ENCODE measurements at regions not wholly inside any gene's neighbourhood (a gene's known extent, or its start where the extent isn't known, plus 50 kb on each side); places are given as distances from the start of the nearest gene placed in this dataset.

GRCh38 chr10:118181021-118181420 is 134.3 kb upstream of the RAB11FIP2 start:
- no peak for DNase-seq (ENCODE audit: low read depth in 2 of 2)

DNA sequence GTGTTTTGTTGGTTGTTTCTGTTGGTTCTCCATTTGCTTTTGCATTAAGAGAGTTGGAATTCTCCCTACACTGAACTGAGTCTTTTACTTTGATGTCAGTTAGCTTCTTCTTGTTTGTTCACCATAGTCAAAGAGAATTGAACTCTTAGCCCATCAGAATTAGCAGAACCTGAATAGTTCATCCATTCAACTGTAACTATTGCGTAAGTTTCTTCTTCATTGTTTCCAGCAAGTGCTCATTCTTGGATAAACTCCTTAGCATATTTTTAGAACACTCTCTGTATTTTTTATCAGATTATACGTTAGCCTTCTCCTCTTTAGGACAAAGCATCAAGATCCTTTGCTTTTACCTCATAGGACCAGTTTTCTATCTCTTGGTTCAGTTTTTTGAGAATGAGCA is 128.4 kb upstream of the RAB11FIP2 start:
- no peak for DNase-seq (ENCODE audit: low read depth in 2 of 2)

DNA sequence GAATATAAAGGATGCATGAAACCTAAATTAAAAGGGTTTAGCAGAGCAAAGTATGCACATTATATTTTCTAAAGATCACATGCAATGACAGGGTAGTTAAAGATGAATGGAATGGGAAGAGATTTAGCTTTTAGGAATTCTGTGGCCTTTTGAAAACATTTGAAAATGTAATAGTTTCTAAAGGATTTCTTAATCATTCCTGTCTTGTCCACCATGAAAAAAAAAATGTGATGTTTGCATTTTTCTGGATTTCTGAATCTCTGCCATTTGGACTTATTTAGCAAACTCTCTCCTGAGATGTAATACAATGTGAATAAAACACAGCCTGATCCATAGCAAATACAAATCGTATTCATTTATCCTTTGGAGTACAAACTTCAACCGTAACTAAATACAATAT is 126.6 kb upstream of the RAB11FIP2 start:
- DNase-seq (ENCODE audit: low read depth in 2 of 2) = no peak

GRCh38 chr10:118171861-118172260 is 125.1 kb upstream of the RAB11FIP2 start:
- DNase-seq (ENCODE audit: low read depth in 2 of 2) = no peak

- DNase-seq (ENCODE audit: low read depth in 2 of 2) = no peak
These were observed 120.4 kb upstream of the RAB11FIP2 start for GRCh38 chr10:118167056-118167700.

- no peak for DNase-seq (ENCODE audit: low read depth in 2 of 2)
These were observed 116.5 kb upstream of the RAB11FIP2 start for GRCh38 chr10:118163217-118163616.

GRCh38 chr10:118161461-118162246 is 114.9 kb upstream of the RAB11FIP2 start:
- no peak for DNase-seq (ENCODE audit: low read depth in 2 of 2)

DNA sequence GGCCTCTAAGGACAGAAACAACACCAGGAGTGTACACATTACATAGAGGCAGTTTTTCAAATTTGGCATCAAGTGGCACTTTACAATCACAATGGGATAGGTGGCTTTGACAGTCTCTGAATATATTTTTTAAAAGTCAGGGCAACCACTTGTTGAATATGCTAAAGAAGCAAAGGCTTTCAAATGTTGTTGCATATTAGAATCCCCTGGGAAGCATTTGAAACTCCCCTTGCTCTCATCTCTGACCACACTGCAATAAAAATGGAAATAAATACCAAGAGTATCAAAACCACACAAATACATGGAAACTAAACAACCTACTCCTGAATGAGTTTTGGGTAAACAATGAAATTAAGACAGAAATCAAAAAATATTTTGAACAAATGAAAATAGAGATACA is 106.5 kb upstream of the RAB11FIP2 start:
- DNase-seq (ENCODE audit: low read depth in 2 of 2) = no peak

GRCh38 chr10:118151461-118151860 is 104.7 kb upstream of the RAB11FIP2 start:
- DNase-seq (ENCODE audit: low read depth in 2 of 2) = no peak

DNA sequence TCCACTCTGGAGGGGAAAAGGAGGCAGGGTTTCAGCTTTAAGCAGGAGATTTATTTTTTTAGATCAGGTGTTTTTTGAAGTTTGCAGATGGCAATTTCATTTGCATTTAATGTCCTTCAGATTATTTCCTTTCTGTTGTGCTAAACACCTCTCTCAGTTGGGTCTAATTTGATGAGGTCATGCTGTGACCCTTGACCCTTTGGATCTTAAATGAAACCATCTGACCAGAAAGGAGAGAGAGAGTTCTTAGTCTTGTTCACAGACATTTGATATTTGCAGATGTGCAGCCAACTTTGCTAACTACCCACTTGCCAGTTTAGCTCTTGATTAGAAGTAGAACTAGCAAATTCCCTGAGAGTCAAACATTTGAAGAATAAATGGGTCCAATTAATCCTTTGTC is 101.5 kb upstream of the RAB11FIP2 start:
- no peak for DNase-seq (ENCODE audit: low read depth in 2 of 2)

DNA sequence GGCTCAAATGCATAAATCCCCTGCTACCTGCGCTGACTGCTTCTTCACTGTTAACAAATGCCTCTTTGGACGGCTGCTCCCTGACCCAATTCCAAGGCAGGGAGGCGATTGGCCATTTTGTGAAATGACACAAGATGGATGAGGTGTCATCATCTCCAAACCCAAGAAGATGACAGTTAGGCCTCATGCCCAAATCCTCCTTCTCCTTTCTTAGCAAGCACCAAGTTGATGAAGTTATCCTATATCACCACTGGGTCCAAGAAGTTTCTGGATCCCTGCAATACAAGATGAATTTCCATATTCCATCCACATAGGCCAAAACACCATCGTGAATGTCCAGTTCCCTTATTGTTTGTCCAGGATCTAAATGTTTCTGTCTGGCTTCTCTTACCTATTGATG is 98.5 kb upstream of the RAB11FIP2 start:
- no peak for DNase-seq (ENCODE audit: low read depth in 2 of 2)

- DNase-seq (ENCODE audit: low read depth in 2 of 2) = no peak
These were observed 94.7 kb upstream of the RAB11FIP2 start for GRCh38 chr10:118141471-118141870.

- no peak for DNase-seq (ENCODE audit: low read depth in 2 of 2)
These were observed 92.6 kb upstream of the RAB11FIP2 start for GRCh38 chr10:118139321-118139720.

DNA sequence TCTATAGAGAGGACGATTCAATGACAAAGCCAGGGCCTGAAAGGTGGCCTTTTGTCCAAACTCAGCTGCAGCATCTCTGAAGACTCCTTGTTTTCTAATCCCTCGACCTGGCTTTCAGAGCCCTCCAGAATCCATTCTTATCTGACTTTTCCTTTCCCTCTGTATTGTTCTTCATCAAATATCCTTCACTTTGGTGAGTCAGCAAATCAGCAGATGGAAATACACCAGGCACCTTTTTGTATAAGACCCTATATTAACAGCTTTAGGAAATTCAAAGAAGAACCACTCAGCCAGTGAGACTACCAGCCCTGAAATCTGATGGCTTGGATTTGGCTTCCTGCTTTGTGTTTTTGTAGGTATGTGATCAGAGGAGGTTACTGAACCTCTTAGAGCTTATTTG is 81.9 kb upstream of the RAB11FIP2 start:
- no peak for DNase-seq (ENCODE audit: low read depth in 2 of 2)

GRCh38 chr10:118118716-118119115 is 72.0 kb upstream of the RAB11FIP2 start:
- no peak for DNase-seq (ENCODE audit: low read depth in 2 of 2)

GRCh38 chr10:118116715-118117449 is 70.1 kb upstream of the RAB11FIP2 start:
- DNase-seq (ENCODE audit: low read depth in 2 of 2) = no peak

DNA sequence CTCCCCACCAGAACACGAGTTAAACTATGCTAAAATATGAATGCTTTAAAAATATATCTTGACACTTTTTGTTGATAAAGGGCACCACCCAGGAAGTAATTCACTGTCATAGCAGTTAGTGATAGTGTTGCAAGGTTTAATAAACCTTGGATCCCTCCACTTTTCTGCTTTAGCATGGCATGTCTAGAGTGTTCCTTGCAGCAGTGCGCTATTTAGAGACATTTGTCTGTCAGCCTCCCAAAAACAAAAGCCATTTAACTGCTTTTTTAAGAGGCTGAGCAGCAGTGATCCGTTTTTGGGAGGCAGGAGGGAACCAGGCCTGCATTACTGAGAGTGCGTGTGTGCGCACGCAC is 69.6 kb upstream of the RAB11FIP2 start:
- DNase-seq (ENCODE audit: low read depth in 2 of 2) = no peak

GRCh38 chr10:118115701-118116100 is 69.0 kb upstream of the RAB11FIP2 start:
- no peak for DNase-seq (ENCODE audit: low read depth in 2 of 2)

DNA sequence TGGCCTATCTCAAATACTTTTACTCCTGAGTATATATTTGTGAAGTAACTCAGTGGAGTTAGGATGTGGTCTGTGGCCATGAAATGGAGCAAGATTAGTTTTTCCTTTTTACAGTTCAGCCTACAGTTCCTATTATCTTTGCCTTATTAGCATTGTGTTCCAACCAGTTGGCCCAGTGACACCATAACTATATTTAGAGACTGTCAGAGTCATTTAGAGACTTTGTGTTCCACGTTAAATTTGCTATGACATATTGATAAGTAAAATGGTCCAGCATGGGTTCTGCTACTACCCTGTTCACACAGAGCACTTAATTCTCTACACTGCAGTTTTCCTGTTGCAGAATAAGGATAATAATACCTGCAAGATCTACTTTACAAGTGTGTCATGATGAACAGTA is 68.3 kb upstream of the RAB11FIP2 start:
- no peak for DNase-seq (ENCODE audit: low read depth in 2 of 2)

- DNase-seq (ENCODE audit: low read depth in 2 of 2) = no peak
These were observed 65.9 kb upstream of the RAB11FIP2 start for GRCh38 chr10:118112543-118113125.

DNA sequence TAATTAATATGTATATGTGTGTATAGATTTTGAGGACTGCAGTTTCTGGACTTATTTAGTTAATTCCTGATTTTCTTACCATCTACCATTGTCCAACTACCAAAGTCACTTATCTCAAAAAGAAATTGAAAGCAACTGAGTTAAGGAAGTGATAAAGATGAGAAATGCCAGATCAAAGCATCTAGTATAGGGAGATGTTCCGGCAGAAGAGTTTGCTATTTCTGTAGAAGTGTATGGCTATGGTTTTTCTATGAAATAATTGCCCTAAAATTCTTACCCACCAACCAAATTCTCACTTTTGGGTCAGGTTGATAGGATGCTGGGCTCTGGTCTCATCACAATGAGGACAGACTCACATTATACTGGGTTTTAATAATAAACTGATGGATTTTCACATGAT is 64.0 kb upstream of the RAB11FIP2 start:
- no peak for DNase-seq (ENCODE audit: low read depth in 2 of 2)
